Right atrium auricular region (tissue), 2 donors: ENCODE measurements at regions not wholly inside any gene's neighbourhood (a gene's known extent, or its start where the extent isn't known, plus 50 kb on each side); places are given as distances from the start of the nearest gene placed in this dataset.
"Not testable (repeated sequence)": the region's sequence is repeated elsewhere in the genome, so short reads cannot be mapped to it uniquely, and the experiment has no call there.

ENCODE experiments used
- DNase-seq: peaks from one replicate; pipeline ENCODE4 v3.0.0-alpha.2; 2019; ENCODE audit warnings: low spot score
- H3K27ac ChIP-seq, 2 donors: fragments of 200-600 bp; sonication (generic); 1 replicate in 1 of 2; 2 replicates in 1 of 2; pipeline ENCODE4 v1.5.1; 2016 to 2019
- H3K27me3 ChIP-seq, 2 donors: fragments of 200-600 bp; sonication (generic); one replicate each; pipeline versions ENCODE4 v1.5.1 to v1.6.0; 2017 to 2019
- H3K36me3 ChIP-seq: fragments of 200-600 bp; sonication (generic); one replicate; pipeline ENCODE4 v1.5.1; 2016
- H3K4me1 ChIP-seq, 2 donors: fragments of 200-600 bp; sonication (generic); one replicate each; pipeline versions ENCODE4 v1.5.1 to v1.6.0; 2017 to 2019
- H3K4me3 ChIP-seq, 2 donors: fragments of 200-600 bp; sonication (generic); 1 replicate in 1 of 2; 2 replicates in 1 of 2; pipeline ENCODE4 v1.5.1; 2017 to 2019; ENCODE audit warnings: mild to moderate bottlenecking in 1 of 2, moderate library complexity in 1 of 2
- H3K9me3 ChIP-seq, 2 donors: fragments of 200-600 bp; sonication (generic); one replicate each; pipeline ENCODE4 v1.5.1; 2019
- TF ChIP-seq, protein P1 (sequence below), 2 donors: fragments of 200-600 bp; sonication (generic); IDR thresholded peaks; one replicate each; pipeline ENCODE4 v1.5.1; 2019; ENCODE audit warnings: antibody characterized with exemption in 2 of 2

- DNase-seq, result no peak
- TF ChIP-seq, protein P1, sequence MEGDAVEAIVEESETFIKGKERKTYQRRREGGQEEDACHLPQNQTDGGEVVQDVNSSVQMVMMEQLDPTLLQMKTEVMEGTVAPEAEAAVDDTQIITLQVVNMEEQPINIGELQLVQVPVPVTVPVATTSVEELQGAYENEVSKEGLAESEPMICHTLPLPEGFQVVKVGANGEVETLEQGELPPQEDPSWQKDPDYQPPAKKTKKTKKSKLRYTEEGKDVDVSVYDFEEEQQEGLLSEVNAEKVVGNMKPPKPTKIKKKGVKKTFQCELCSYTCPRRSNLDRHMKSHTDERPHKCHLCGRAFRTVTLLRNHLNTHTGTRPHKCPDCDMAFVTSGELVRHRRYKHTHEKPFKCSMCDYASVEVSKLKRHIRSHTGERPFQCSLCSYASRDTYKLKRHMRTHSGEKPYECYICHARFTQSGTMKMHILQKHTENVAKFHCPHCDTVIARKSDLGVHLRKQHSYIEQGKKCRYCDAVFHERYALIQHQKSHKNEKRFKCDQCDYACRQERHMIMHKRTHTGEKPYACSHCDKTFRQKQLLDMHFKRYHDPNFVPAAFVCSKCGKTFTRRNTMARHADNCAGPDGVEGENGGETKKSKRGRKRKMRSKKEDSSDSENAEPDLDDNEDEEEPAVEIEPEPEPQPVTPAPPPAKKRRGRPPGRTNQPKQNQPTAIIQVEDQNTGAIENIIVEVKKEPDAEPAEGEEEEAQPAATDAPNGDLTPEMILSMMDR (IDR thresholded peaks at IDR 0.05), result no peak
- Histone ChIP-seq H3K9me3 (no peaks in the 10 kb centered on the region), H3K36me3 (no peaks in the 10 kb centered on the region), H3K27ac (no peak overlapping the region), H3K27me3 (no peaks in the 10 kb centered on the region), H3K4me1 (no peaks in the 10 kb centered on the region), H3K4me3 (no peak overlapping the region)
Observed at GRCh38 chr2:393711-394696, 106.1 kb upstream of the ALKAL2 start.

- TF ChIP-seq, protein P1 (IDR thresholded peaks at IDR 0.05), result no peak
- no peak overlapping the region for H3K27ac ChIP-seq
- H3K36me3 ChIP-seq, result no peaks in the 10 kb centered on the region
- H3K4me3 ChIP-seq, result no peak overlapping the region
- no peaks in the 10 kb centered on the region for H3K9me3 ChIP-seq
- no peak for DNase-seq
- H3K4me1 ChIP-seq, result no peaks in the 10 kb centered on the region
- H3K27me3 ChIP-seq, result no peaks in the 10 kb centered on the region
Observed at GRCh38 chr2:392926-393280, 105.0 kb upstream of the ALKAL2 start.

DNA sequence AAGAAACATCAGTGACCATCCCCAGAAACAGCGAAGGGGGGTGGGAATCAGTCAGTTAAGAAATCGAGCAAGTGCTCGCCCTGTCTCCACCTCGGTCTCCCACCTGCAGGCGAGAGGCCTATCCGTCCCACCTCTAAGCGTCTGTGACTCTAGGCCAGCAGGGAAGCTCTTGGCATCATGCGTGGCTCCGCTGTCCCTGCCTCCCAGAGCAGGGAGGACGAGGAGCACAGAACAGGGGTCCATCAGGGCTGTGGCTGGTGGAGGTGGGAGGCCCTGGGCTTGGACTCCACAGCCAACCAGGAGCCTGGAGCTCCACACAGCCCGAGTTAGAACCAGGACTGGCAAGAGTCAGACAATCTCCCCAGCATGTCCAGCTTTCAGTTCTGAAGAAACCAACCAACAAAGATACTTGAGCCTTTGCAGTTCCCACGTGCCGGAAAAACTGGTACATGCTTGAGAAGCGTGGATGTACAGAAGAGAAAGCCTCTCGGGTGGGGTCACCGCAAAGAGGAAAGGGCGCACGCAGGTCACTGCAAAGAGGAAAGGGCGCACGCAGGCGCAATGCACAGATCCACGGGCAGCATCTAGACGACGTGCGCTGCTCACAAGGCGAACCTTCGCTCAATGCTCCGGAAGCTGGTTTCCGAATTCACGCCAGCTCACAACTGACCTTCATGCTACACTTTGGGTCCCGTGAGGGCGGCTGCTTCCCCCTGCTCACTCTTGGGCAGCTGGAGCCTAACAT, 104.5 kb upstream of the ALKAL2 start:
- DNase-seq, result no peak
- Histone ChIP-seq H3K27me3 (no peaks in the 10 kb centered on the region), H3K4me1 (no peaks in the 10 kb centered on the region)

GRCh38 chr2:391696-392095, 103.8 kb upstream of the ALKAL2 start:
- Histone ChIP-seq H3K27me3 (no peaks in the 10 kb centered on the region), H3K27ac (no peak overlapping the region), H3K4me3 (no peak overlapping the region), H3K4me1 (no peaks in the 10 kb centered on the region), H3K9me3 (no peaks in the 10 kb centered on the region), H3K36me3 (no peaks in the 10 kb centered on the region)
- DNase-seq, result no peak
- TF ChIP-seq, protein P1 (IDR thresholded peaks at IDR 0.05), result no peak

More for the DNA sequence above, 104.5 kb upstream of the ALKAL2 start:
- H3K9me3 ChIP-seq, result no peaks in the 10 kb centered on the region
- H3K36me3 ChIP-seq, result no peaks in the 10 kb centered on the region
- TF ChIP-seq, protein P1 (IDR thresholded peaks at IDR 0.05), result no peak
- no peak overlapping the region for H3K27ac ChIP-seq
- H3K4me3 ChIP-seq, result no peak overlapping the region

GRCh38 chr2:390959-391358, 103.1 kb upstream of the ALKAL2 start:
- no peaks in the 10 kb centered on the region for H3K4me1 ChIP-seq
- H3K36me3 ChIP-seq, result no peaks in the 10 kb centered on the region
- TF ChIP-seq, protein P1 (IDR thresholded peaks at IDR 0.05), result no peak
- H3K4me3 ChIP-seq, result no peak overlapping the region
- no peak overlapping the region for H3K27ac ChIP-seq
- H3K9me3 ChIP-seq, result no peaks in the 10 kb centered on the region
- H3K27me3 ChIP-seq, result no peaks in the 10 kb centered on the region
- peak; percentile 34 for DNase-seq

GRCh38 chr2:389985-390384, 102.1 kb upstream of the ALKAL2 start:
- H3K36me3 ChIP-seq, DNase-seq, H3K27ac ChIP-seq, H3K4me1 ChIP-seq, H3K27me3 ChIP-seq, H3K4me3 ChIP-seq, H3K9me3 ChIP-seq: not testable (repeated sequence)

- H3K27me3 ChIP-seq, H3K27ac ChIP-seq, H3K4me3 ChIP-seq, DNase-seq, H3K9me3 ChIP-seq, H3K36me3 ChIP-seq, H3K4me1 ChIP-seq: not testable (repeated sequence)
Observed at GRCh38 chr2:388752-389151, 100.9 kb upstream of the ALKAL2 start.
